ENCODE measurements at regions not wholly inside any gene's neighbourhood (a gene's known extent, or its start where the extent isn't known, plus 50 kb on each side); places are given as distances from the start of the nearest gene placed in this dataset.

- peak; percentile 75 for TF ChIP-seq POLR2AphosphoS5 (IDR thresholded peaks at IDR 0.05; ENCODE audit: borderline replicate concordance, low read depth, low read length)
- no peak for TF ChIP-seq EZH2 (IDR thresholded peaks at IDR 0.05)
- no peak for TF ChIP-seq FOXP2 (optimal IDR thresholded peaks at IDR 0.05; ENCODE audit: control extremely low read depth, extremely low read length, insufficient read depth)
Observed at GRCh38 chr1:22365331-22366295, 86.0 kb upstream of the ZBTB40 start.
